ENCODE measurements at regions not wholly inside any gene's neighbourhood (a gene's known extent, or its start where the extent isn't known, plus 50 kb on each side); places are given as distances from the start of the nearest gene placed in this dataset.

DNA sequence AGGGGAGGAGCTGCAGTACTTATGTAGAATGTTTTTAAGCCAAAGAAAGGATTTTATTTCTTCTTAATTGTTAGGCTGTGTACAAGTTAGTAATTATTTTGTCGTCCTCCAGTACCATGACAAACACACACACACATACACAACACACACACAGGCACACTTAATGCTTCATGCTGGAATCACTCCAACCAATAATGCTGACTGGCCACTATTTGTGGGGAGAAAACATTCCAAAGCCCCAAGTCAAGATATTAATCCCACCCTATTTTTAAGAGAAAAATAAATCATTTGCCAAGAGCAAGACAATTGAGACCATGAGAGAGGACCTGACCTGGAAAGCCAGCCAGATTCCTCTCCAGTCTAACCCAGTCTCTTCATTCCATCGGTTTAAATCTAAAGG lies 51.8 kb upstream of the TMCO5A start:
- no peaks in the 10 kb centered on the region for H3K36me3 ChIP-seq (ENCODE audit: control insufficient read depth, insufficient read depth, low read length)
- H3K4me1 ChIP-seq (ENCODE audit: control insufficient read depth, insufficient read depth, low read length) = no peaks in the 10 kb centered on the region
- H3K27me3 ChIP-seq (ENCODE audit: control insufficient read depth, insufficient read depth, low read length) = peaks cover 3% of the 10 kb centered on the region; the same call in 1 of the 2 replicates
- no peak overlapping the region for H3K4me3 ChIP-seq (ENCODE audit: low read depth in 2 of 2, low read length in 2 of 2)
- ATAC-seq (no peak), DNase-seq (ENCODE audit: low read depth, low spot score) (no peak)
- ChIA-PET POLR2A (no interaction called here), CTCF (interaction anchor here (0.5 kb wide), 1 partner anchor 1961 kb away, joined by 3 read pairs; no protein-coding TSS in a partner anchor)
- BruUV-seq (replicated peaks) = no TSS peak
- TF ChIP-seq, protein P1, sequence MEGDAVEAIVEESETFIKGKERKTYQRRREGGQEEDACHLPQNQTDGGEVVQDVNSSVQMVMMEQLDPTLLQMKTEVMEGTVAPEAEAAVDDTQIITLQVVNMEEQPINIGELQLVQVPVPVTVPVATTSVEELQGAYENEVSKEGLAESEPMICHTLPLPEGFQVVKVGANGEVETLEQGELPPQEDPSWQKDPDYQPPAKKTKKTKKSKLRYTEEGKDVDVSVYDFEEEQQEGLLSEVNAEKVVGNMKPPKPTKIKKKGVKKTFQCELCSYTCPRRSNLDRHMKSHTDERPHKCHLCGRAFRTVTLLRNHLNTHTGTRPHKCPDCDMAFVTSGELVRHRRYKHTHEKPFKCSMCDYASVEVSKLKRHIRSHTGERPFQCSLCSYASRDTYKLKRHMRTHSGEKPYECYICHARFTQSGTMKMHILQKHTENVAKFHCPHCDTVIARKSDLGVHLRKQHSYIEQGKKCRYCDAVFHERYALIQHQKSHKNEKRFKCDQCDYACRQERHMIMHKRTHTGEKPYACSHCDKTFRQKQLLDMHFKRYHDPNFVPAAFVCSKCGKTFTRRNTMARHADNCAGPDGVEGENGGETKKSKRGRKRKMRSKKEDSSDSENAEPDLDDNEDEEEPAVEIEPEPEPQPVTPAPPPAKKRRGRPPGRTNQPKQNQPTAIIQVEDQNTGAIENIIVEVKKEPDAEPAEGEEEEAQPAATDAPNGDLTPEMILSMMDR (IDR thresholded peaks at IDR 0.05) = no peak
- TF ChIP-seq TCF7L2 (IDR thresholded peaks at IDR 0.05; ENCODE audit: low read depth, low read length) = no peak
- TF ChIP-seq, protein P2, sequence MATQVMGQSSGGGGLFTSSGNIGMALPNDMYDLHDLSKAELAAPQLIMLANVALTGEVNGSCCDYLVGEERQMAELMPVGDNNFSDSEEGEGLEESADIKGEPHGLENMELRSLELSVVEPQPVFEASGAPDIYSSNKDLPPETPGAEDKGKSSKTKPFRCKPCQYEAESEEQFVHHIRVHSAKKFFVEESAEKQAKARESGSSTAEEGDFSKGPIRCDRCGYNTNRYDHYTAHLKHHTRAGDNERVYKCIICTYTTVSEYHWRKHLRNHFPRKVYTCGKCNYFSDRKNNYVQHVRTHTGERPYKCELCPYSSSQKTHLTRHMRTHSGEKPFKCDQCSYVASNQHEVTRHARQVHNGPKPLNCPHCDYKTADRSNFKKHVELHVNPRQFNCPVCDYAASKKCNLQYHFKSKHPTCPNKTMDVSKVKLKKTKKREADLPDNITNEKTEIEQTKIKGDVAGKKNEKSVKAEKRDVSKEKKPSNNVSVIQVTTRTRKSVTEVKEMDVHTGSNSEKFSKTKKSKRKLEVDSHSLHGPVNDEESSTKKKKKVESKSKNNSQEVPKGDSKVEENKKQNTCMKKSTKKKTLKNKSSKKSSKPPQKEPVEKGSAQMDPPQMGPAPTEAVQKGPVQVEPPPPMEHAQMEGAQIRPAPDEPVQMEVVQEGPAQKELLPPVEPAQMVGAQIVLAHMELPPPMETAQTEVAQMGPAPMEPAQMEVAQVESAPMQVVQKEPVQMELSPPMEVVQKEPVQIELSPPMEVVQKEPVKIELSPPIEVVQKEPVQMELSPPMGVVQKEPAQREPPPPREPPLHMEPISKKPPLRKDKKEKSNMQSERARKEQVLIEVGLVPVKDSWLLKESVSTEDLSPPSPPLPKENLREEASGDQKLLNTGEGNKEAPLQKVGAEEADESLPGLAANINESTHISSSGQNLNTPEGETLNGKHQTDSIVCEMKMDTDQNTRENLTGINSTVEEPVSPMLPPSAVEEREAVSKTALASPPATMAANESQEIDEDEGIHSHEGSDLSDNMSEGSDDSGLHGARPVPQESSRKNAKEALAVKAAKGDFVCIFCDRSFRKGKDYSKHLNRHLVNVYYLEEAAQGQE (IDR thresholded peaks at IDR 0.05; ENCODE audit: insufficient read depth in 1 of 2, low read depth in 2 of 2, low read length in 1 of 2) = no peak
- TF ChIP-seq SIN3A (IDR thresholded peaks at IDR 0.05; ENCODE audit: borderline replicate concordance, insufficient read depth, low read depth, low read length) = no peak
- no peak for TF ChIP-seq POLR2AphosphoS5 (IDR thresholded peaks at IDR 0.05; ENCODE audit: low read depth, low read length)
- H3K27ac ChIP-seq (ENCODE audit: low read length) = no peak overlapping the region
- in situ Hi-C loops (cut with HindIII; ENCODE audit: low pct_unique_long_range_greater_than_20kb, low sequenced_read_pairs) (no loop called here), intact Hi-C loops (cut with micrococcal nuclease; ENCODE audit: unreplicated experiment) (loop anchor here (10.0 kb wide), 1 partner anchor 748 kb away; no protein-coding TSS in a partner anchor)
- no peaks in the 10 kb centered on the region for H3K9me3 ChIP-seq (ENCODE audit: control insufficient read depth, insufficient read depth, low read depth, low read length)

Measured in Panc1 (cell line).